A673 (cell line): ENCODE measurements at regions not wholly inside any gene's neighbourhood (a gene's known extent, or its start where the extent isn't known, plus 50 kb on each side); places are given as distances from the start of the nearest gene placed in this dataset.
"Not testable (repeated sequence)": the region's sequence is repeated elsewhere in the genome, so short reads cannot be mapped to it uniquely, and the experiment has no call there.

ENCODE experiments used
- BruUV-seq: library from RNA; stranded (reverse); fragments of 400-500 nt; replicated peaks from 2 replicates; lab custom pipeline; 2021; lab: Mats Ljungman, UMichigan
- CTCF ChIA-PET: fragments of 300-600 bp; sonication (Branson Sonifier 250); formaldehyde crosslinking; loops from one replicate; lab custom pipeline; 2022; ENCODE audit warnings: antibody characterized with exemption; lab: Charles Lee
- POLR2A ChIA-PET: fragments of 300-600 bp; sonication (Branson Sonifier 250); formaldehyde crosslinking; loops from one replicate; lab custom pipeline; 2022; ENCODE audit warnings: antibody characterized with exemption; ENCODE audit not compliant: low non-redundant PET; lab: Charles Lee
- DNase-seq: peaks from one replicate; pipeline ENCODE4 v3.0.0-alpha.2; 2015; ENCODE audit warnings: low spot score
- H3K27ac ChIP-seq: fragments of 200-600 bp; sonication (generic); 2 replicates; pipeline ENCODE4 v1.5.1; 2016; ENCODE audit warnings: mixed run types, low read depth, mild to moderate bottlenecking, mixed read lengths, antibody characterized with exemption, low read length; ENCODE audit not compliant: poor library complexity, severe bottlenecking
- H3K27me3 ChIP-seq: fragments of 200-600 bp; sonication (generic); replicated peaks from 2 replicates; pipeline ENCODE4 v1.6.1; 2017; ENCODE audit warnings: mixed run types, low read depth, mild to moderate bottlenecking, mixed read lengths, antibody characterized with exemption, low read length; ENCODE audit not compliant: insufficient read depth, poor library complexity
- H3K36me3 ChIP-seq: fragments of 200-600 bp; sonication (generic); 2 replicates; pipeline ENCODE4 v1.6.1; 2016; ENCODE audit warnings: mixed run types, mild to moderate bottlenecking, mixed read lengths, antibody characterized with exemption, low read length; ENCODE audit not compliant: insufficient read depth, poor library complexity, severe bottlenecking
- H3K4me1 ChIP-seq: fragments of 200-600 bp; sonication (generic); 2 replicates; pipeline ENCODE4 v1.6.1; 2017; ENCODE audit warnings: mixed run types, mild to moderate bottlenecking, mixed read lengths, antibody characterized with exemption, low read length; ENCODE audit not compliant: insufficient read depth, poor library complexity, severe bottlenecking
- H3K4me3 ChIP-seq: fragments of 200-600 bp; sonication (generic); 2 replicates; pipeline ENCODE4 v1.5.1; 2016; ENCODE audit warnings: low read depth, mixed run types, mild to moderate bottlenecking, mixed read lengths, low read length; ENCODE audit not compliant: poor library complexity, severe bottlenecking
- H3K9me3 ChIP-seq: fragments of 200-600 bp; sonication (generic); 2 replicates; pipeline ENCODE4 v1.6.1; 2016; ENCODE audit warnings: mixed run types, low read depth, mild to moderate bottlenecking, mixed read lengths, antibody characterized with exemption, low read length; ENCODE audit not compliant: poor library complexity, severe bottlenecking
- CTCF ChIP-seq: fragments of 300-800, 200-600 bp; sonication (generic); conservative IDR thresholded peaks from 2 replicates; pipeline ENCODE4 v1.5.1; 2017; ENCODE audit warnings: low read depth, mild to moderate bottlenecking, antibody characterized with exemption, low read length, moderate library complexity, mixed read lengths
- EZH2 ChIP-seq: fragments of 200-600 bp; sonication (generic); IDR thresholded peaks from 2 replicates; pipeline ENCODE4 v1.6.1; 2017; ENCODE audit warnings: borderline replicate concordance, low read depth, mild to moderate bottlenecking, mixed read lengths, antibody characterized with exemption, low read length; ENCODE audit not compliant: poor library complexity, severe bottlenecking
- intact Hi-C: fragments of 100-400 bp; cut with micrococcal nuclease; formaldehyde crosslinking; loops from one replicate; pipeline ENCODE4 v1.10.0; 2022; ENCODE audit not compliant: unreplicated experiment

DNA sequence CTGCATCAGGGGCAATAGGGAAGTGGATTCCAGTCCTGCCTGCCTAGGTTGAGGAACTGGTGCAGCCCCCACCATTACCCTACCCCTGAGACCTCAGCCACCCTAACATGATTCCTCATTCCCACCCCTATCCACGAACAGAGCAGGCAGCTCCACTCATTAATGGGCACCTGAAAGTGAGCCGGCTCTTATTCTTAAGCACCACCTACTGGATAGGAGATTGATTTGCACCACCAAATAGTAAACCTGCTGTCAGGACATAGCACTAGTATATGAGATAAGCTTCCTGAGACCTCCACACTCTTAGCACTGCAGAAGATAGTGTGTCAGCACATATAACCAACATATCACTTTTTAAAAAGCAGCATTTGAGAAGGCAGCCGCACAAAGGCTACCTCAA, 573.2 kb downstream of the SOX5 start:
- CTCF ChIA-PET = no interaction called here
- H3K27me3 ChIP-seq = no peaks in the 10 kb centered on the region
- H3K27ac ChIP-seq = no peak overlapping the region
- TF ChIP-seq EZH2 (no peak), CTCF (peak; percentile 48)
- no peak for DNase-seq
- intact Hi-C loops = no loop called here
- POLR2A ChIA-PET = no interaction called here
- no peak overlapping the region for H3K4me3 ChIP-seq
- H3K36me3 ChIP-seq = no peaks in the 10 kb centered on the region
- no peaks in the 10 kb centered on the region for H3K4me1 ChIP-seq
- no TSS peak for BruUV-seq
- peaks cover 7% of the 10 kb centered on the region for H3K9me3 ChIP-seq

DNA sequence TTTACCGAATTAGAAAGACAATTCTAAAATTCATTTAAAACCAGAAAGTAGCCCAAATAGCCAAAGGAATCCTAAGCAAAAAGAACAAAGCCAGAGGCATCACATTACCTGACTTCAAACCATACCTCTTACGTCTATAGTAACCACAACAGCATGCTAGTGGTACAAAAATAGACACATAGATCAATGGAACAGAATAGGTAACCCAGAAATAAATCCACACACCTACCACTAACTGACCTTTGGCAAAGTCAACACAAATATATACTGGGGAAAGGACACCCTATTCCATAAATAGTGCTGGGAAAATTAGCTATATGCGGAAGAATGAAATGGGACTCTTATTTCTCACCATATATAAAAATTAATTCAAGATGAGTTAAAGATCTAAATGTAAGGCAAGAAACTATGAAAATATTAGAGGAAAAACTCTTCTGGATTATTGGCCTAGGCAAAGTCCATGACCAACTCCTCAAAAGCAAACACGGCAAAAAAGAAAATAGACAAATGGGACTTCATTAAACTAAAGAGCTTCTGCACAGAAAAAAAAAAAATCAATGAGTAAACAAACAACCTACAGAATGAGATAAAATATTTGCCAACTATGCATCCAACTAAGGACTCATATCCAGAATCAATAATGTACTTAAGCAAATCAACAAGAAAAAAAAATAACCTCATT, 568.9 kb downstream of the SOX5 start:
- CTCF ChIA-PET = no interaction called here
- H3K27me3 ChIP-seq = no peaks in the 10 kb centered on the region
- intact Hi-C loops = no loop called here
- no peak overlapping the region for H3K27ac ChIP-seq
- POLR2A ChIA-PET = no interaction called here
- DNase-seq = no peak
- TF ChIP-seq EZH2 (no peak), CTCF (no peak)
- H3K4me3 ChIP-seq = no peak overlapping the region
- H3K9me3 ChIP-seq = peaks cover 7% of the 10 kb centered on the region
- no TSS peak for BruUV-seq
- H3K4me1 ChIP-seq = no peaks in the 10 kb centered on the region
- no peaks in the 10 kb centered on the region for H3K36me3 ChIP-seq

DNA sequence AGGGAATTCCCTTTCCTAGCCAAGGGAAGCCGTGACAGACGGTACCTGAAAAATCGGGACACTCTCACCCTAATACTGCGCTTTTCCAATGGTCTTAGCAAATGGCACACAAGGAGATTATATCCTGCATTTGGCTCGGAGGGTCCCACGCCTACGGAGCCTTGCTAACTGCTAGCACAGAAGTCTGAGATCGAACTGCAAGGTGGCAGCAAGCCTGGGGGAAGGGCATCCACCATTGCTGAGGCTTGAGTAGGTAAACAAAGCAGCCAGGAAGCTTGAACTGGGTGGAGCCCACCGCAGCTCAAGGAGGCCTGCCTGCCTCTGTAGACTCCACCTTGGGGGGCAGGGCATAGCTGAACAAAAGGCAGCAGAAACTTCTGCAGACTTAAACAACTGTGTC, 560.6 kb downstream of the SOX5 start:
- H3K36me3 ChIP-seq, POLR2A ChIA-PET, H3K4me3 ChIP-seq, H3K9me3 ChIP-seq, H3K27ac ChIP-seq, CTCF ChIA-PET, H3K4me1 ChIP-seq, H3K27me3 ChIP-seq, intact Hi-C loops, BruUV-seq, DNase-seq: not testable (repeated sequence)

- H3K4me3 ChIP-seq, DNase-seq, H3K27me3 ChIP-seq, POLR2A ChIA-PET, H3K36me3 ChIP-seq, CTCF ChIA-PET, H3K4me1 ChIP-seq, intact Hi-C loops, H3K9me3 ChIP-seq, H3K27ac ChIP-seq, BruUV-seq: not testable (repeated sequence)
These were observed 560.2 kb downstream of the SOX5 start for GRCh38 chr12:23389315-23389714.
